ENCODE measurements at regions not wholly inside any gene's neighbourhood (a gene's known extent, or its start where the extent isn't known, plus 50 kb on each side); places are given as distances from the start of the nearest gene placed in this dataset.

DNA sequence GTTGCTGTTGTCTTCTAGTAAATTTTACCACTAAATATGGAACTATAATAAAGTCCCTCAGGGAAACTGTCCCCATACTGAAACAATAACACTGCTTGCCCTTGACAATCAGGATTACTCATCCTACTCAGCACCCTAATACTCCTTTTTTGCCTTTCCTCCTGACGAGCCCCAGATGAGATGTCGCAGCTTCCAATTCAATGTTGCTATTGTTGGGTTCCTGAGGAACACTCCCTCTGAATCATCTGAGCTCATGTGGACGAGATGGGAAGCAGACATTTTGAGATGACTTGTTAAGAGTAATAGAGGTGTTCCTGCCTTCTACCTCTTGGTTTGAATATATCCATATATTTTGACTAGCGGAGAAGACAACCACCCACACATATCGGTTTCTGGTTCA, 187.8 kb upstream of the FAM98A start:
- no peak for DNase-seq (ENCODE audit: low read depth)
- H3K4me3 ChIP-seq (ENCODE audit: low read length) = no peak overlapping the region
- TF ChIP-seq, protein P1, sequence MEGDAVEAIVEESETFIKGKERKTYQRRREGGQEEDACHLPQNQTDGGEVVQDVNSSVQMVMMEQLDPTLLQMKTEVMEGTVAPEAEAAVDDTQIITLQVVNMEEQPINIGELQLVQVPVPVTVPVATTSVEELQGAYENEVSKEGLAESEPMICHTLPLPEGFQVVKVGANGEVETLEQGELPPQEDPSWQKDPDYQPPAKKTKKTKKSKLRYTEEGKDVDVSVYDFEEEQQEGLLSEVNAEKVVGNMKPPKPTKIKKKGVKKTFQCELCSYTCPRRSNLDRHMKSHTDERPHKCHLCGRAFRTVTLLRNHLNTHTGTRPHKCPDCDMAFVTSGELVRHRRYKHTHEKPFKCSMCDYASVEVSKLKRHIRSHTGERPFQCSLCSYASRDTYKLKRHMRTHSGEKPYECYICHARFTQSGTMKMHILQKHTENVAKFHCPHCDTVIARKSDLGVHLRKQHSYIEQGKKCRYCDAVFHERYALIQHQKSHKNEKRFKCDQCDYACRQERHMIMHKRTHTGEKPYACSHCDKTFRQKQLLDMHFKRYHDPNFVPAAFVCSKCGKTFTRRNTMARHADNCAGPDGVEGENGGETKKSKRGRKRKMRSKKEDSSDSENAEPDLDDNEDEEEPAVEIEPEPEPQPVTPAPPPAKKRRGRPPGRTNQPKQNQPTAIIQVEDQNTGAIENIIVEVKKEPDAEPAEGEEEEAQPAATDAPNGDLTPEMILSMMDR (IDR thresholded peaks at IDR 0.05; ENCODE audit: insufficient read depth, low read depth, low read length, missing control alignments) = no peak

DNA sequence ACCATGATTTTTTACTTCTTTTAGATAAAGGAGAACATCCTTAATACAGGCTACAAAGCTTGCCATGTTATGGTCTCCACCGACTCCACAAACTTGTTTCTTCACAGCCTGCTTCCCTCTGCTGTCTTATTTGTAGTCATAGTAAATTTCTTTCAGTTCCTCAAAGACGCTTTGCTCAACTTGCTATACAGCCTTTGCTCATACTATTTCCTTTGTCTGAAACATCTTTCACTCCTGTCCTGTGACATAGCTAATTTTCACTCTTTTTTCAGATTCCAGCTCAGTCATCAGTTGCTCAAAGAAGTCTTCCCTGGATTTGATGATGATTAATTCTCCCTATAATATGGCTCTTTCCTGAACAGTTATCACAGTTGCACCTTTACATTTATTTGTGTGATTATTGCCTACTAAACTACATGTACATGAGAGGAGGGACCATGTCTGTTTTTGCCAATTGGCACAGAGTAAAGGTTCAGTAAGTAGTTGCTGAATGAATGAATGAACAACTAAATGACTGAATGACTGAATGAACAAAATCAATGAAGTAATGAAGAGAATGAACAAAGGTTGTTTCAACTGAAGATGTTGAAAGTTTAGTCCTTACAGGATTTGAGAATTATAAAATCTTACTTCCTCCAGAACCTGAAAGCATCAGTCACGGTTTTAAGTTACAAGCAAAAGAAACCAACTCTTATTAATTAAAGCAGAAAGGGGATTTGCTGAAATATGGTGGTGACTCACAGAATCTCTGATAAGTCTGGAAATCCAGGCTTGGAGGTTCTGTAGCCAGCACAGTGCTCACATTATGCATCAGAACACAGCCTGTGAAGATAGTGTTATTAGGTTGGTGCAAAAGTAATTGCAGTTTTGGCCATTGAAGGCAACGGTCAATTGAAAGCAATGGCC, 186.4 kb upstream of the FAM98A start:
- no peak for DNase-seq (ENCODE audit: low read depth)
- TF ChIP-seq, protein P1 (IDR thresholded peaks at IDR 0.05; ENCODE audit: insufficient read depth, low read depth, low read length, missing control alignments) = no peak
- H3K4me3 ChIP-seq (ENCODE audit: low read length) = no peak overlapping the region

- H3K4me3 ChIP-seq (ENCODE audit: low read length) = no peak overlapping the region
- TF ChIP-seq, protein P1 (IDR thresholded peaks at IDR 0.05; ENCODE audit: insufficient read depth, low read depth, low read length, missing control alignments) = no peak
- DNase-seq (ENCODE audit: low read depth) = no peak
Observed at GRCh38 chr2:33784488-33784887, 185.4 kb upstream of the FAM98A start.

GRCh38 chr2:33782395-33783230, 183.5 kb upstream of the FAM98A start:
- TF ChIP-seq, protein P1 (IDR thresholded peaks at IDR 0.05; ENCODE audit: insufficient read depth, low read depth, low read length, missing control alignments) = no peak
- H3K4me3 ChIP-seq (ENCODE audit: low read length) = no peak overlapping the region
- DNase-seq (ENCODE audit: low read depth) = no peak

DNA sequence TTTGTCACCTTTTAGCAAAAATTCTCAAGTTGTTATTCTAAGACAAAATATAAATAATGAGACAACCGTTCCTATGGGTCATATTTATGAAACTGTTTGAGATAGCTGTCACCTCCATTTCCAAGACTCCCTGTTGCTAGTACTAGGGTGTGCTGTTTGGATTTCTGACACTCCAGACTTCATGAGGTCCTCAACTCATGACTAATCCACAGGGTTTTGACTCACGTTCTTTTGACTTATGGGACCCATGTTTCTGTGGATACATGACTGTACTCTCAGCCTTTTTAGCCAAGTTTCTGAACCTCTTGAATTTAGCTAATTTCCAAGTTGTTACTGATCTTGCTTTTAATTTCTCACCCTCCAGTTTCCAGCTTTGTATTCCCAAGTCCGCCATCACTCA, 178.7 kb upstream of the FAM98A start:
- H3K4me3 ChIP-seq (ENCODE audit: low read length) = no peak overlapping the region
- TF ChIP-seq, protein P1 (IDR thresholded peaks at IDR 0.05; ENCODE audit: insufficient read depth, low read depth, low read length, missing control alignments) = no peak
- DNase-seq (ENCODE audit: low read depth) = no peak

DNA sequence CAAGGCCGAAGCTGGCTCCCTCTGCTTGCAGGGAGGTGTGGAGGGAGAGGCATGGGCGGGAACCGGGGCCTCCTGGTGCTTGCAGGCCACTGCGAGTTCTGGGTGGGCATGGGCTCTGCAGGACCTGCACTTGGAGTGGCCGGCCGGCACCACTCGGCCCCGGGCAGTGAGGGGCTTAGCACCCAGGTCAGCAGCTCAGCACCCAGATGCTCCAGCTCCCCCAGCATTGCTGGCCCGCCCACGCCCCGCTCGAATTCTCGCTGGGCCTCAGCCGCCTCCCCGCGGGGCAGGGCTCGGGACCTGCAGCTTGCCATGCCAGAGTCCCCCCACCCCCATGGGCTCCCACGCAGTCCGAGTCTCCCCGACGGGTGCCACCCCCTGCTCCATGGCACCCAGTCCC, 176.2 kb upstream of the FAM98A start:
- TF ChIP-seq, protein P1 (IDR thresholded peaks at IDR 0.05; ENCODE audit: insufficient read depth, low read depth, low read length, missing control alignments) = no peak
- no peak overlapping the region for H3K4me3 ChIP-seq (ENCODE audit: low read length)
- no peak for DNase-seq (ENCODE audit: low read depth)
